ENCODE measurements at regions not wholly inside any gene's neighbourhood (a gene's known extent, or its start where the extent isn't known, plus 50 kb on each side); places are given as distances from the start of the nearest gene placed in this dataset.

DNA sequence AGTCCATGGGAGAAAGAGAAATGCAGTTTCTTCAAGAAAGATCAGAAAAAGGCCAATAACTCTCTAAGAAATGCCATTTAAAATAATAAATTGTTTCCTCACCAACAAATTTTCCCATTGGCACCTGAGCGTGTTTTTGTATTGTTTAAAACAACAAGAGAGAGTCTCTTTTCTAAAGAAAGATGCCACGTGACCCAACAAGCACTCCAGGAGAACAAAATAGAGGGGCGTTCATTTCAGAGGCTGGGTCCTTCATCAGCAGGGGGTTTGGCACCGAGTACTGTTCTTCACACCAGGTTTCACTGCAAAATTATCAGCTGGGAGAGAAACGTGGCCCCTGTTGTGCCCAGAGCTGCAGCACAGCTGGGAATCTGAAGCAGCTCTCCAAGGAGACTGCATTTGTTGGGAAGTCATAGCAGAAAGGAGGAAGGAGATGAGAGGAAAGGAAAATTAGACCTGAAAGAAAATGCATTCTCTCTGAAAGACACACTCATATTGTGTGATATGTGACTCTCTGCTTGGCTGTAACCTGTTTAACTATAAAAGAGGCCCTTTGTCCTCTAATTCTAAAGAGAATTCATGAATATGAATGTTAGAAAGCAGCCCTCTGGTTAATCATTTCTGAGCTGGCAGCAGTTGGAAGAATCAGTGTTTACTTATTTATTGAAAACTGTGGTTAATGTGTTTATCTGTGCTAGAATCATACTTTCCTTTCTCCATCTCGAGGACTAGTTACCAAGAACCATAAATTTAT lies 205.3 kb upstream of the CDH20 start:
- Histone ChIP-seq H3K27ac (no peak overlapping the region), H3K4me3 (no peak overlapping the region), H3K27me3 (no peaks in the 10 kb centered on the region), H3K36me3 (replicated peaks in 1 of 2; ENCODE audit: insufficient read depth in 1 of 2, low read depth in 2 of 2) (no peaks in the 10 kb centered on the region), H3K9me3 (no peaks in the 10 kb centered on the region), H3K4me1 (no peaks in the 10 kb centered on the region)
- ATAC-seq: no peak
- intact Hi-C loops (cut with DNase I): no loop called here
- 14 to 21% methylated on average over 6 of the region's 6 CpGs for WGBS, 2 donors
- TF ChIP-seq, protein P1, sequence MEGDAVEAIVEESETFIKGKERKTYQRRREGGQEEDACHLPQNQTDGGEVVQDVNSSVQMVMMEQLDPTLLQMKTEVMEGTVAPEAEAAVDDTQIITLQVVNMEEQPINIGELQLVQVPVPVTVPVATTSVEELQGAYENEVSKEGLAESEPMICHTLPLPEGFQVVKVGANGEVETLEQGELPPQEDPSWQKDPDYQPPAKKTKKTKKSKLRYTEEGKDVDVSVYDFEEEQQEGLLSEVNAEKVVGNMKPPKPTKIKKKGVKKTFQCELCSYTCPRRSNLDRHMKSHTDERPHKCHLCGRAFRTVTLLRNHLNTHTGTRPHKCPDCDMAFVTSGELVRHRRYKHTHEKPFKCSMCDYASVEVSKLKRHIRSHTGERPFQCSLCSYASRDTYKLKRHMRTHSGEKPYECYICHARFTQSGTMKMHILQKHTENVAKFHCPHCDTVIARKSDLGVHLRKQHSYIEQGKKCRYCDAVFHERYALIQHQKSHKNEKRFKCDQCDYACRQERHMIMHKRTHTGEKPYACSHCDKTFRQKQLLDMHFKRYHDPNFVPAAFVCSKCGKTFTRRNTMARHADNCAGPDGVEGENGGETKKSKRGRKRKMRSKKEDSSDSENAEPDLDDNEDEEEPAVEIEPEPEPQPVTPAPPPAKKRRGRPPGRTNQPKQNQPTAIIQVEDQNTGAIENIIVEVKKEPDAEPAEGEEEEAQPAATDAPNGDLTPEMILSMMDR (IDR thresholded peaks at IDR 0.05): no peak
- no peak for TF ChIP-seq POLR2A (IDR thresholded peaks at IDR 0.05)
- DNase-seq: no peak

DNA sequence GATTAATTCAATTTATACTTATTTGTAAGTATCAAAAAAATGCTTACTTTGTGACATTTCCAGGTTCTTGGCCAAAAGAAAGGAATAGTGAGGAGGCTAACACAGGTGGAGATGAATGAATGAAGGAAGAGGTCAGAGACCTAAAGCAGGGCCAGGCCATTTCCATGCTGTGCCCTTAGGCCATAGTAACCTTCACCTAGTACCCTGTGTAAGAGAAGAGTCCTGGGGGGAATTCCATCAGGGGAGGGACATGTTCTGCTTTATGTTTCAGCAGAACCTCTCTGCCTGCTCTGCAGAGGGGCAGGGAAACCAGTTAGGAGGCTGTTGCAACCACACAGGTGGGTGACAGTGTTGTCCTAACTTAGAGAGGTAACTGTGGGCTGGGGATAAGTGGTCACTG lies 204.2 kb upstream of the CDH20 start:
- H3K4me3 ChIP-seq: no peak overlapping the region
- TF ChIP-seq, protein P1 (IDR thresholded peaks at IDR 0.05): no peak
- TF ChIP-seq POLR2A (IDR thresholded peaks at IDR 0.05): no peak
- DNase-seq (no peak), ATAC-seq (no peak)
- no peak overlapping the region for H3K27ac ChIP-seq
- H3K4me1 ChIP-seq: no peaks in the 10 kb centered on the region
- H3K27me3 ChIP-seq: no peaks in the 10 kb centered on the region
- H3K9me3 ChIP-seq: no peaks in the 10 kb centered on the region
- intact Hi-C loops (cut with DNase I): no loop called here
- H3K36me3 ChIP-seq (replicated peaks in 1 of 2; ENCODE audit: insufficient read depth in 1 of 2, low read depth in 2 of 2): no peaks in the 10 kb centered on the region

- 58 to 73% methylated on average over 2 of the region's 2 CpGs for WGBS, 2 donors
- no peak for TF ChIP-seq POLR2A (IDR thresholded peaks at IDR 0.05)
- TF ChIP-seq, protein P1 (IDR thresholded peaks at IDR 0.05): no peak
- Histone ChIP-seq H3K36me3 (replicated peaks in 1 of 2; ENCODE audit: insufficient read depth in 1 of 2, low read depth in 2 of 2) (no peaks in the 10 kb centered on the region), H3K27me3 (no peaks in the 10 kb centered on the region), H3K27ac (no peak overlapping the region), H3K9me3 (no peaks in the 10 kb centered on the region), H3K4me3 (no peak overlapping the region), H3K4me1 (no peaks in the 10 kb centered on the region)
- ATAC-seq (no peak), DNase-seq (no peak)
- intact Hi-C loops (cut with DNase I): no loop called here
Observed at GRCh38 chr18:61132031-61132430, 201.2 kb upstream of the CDH20 start.

GRCh38 chr18:61133783-61134182 lies 199.4 kb upstream of the CDH20 start:
- H3K36me3 ChIP-seq (replicated peaks in 1 of 2; ENCODE audit: insufficient read depth in 1 of 2, low read depth in 2 of 2): no peaks in the 10 kb centered on the region
- no peaks in the 10 kb centered on the region for H3K4me1 ChIP-seq
- no peak for DNase-seq
- no peaks in the 10 kb centered on the region for H3K27me3 ChIP-seq
- WGBS, 2 donors: 34 to 50% methylated on average over 2 of the region's 2 CpGs
- TF ChIP-seq POLR2A (IDR thresholded peaks at IDR 0.05): no peak
- TF ChIP-seq, protein P1 (IDR thresholded peaks at IDR 0.05): no peak
- intact Hi-C loops (cut with DNase I): no loop called here
- ATAC-seq: no peak
- H3K4me3 ChIP-seq: no peak overlapping the region
- no peaks in the 10 kb centered on the region for H3K9me3 ChIP-seq
- H3K27ac ChIP-seq: no peak overlapping the region

GRCh38 chr18:61136711-61137251 lies 196.4 kb upstream of the CDH20 start:
- 51 to 56% methylated on average over 2 of the region's 2 CpGs for WGBS, 2 donors
- no peak for ATAC-seq

More at GRCh38 chr18:61136711-61137251, 196.4 kb upstream of the CDH20 start:
- Histone ChIP-seq H3K27ac (no peak overlapping the region), H3K9me3 (no peaks in the 10 kb centered on the region), H3K4me3 (no peak overlapping the region), H3K36me3 (replicated peaks in 1 of 2; ENCODE audit: insufficient read depth in 1 of 2, low read depth in 2 of 2) (no peaks in the 10 kb centered on the region), H3K27me3 (no peaks in the 10 kb centered on the region), H3K4me1 (no peaks in the 10 kb centered on the region)
- no peak for DNase-seq
- no peak for TF ChIP-seq POLR2A (IDR thresholded peaks at IDR 0.05)
- TF ChIP-seq, protein P1 (IDR thresholded peaks at IDR 0.05): no peak
- intact Hi-C loops (cut with DNase I): no loop called here

Measured in body of pancreas (tissue), 4 donors.